AG04450 (cell line): ENCODE measurements at regions not wholly inside any gene's neighbourhood (a gene's known extent, or its start where the extent isn't known, plus 50 kb on each side); places are given as distances from the start of the nearest gene placed in this dataset.
A peak's percentile ranks its signal among the peaks of the same experiment; 100 is the strongest.

ENCODE experiments used
- CTCF ChIA-PET: fragments of 300-600, 350-600 bp; formaldehyde crosslinking; extraction: SDS; loops from one replicate; lab custom pipeline; 2022; ENCODE audit warnings: antibody characterized with exemption, inconsistent platforms; lab: Charles Lee
- POLR2A ChIA-PET: fragments of 350-600 bp; formaldehyde crosslinking; extraction: SDS; loops from one replicate; lab custom pipeline; 2021; ENCODE audit warnings: antibody characterized with exemption, inconsistent platforms; lab: Yijun Ruan, JAX
- DNase-seq: peaks from one replicate; pipeline ENCODE4 v3.0.0-alpha.2; 2011; ENCODE audit warnings: low read depth, low spot score
- H3K27ac ChIP-seq: one replicate; pipeline ENCODE4 v1.5.1; 2012; ENCODE audit warnings: low read depth, low read length, control low read depth
- H3K27me3 ChIP-seq: one replicate; pipeline ENCODE4 v1.6.0; 2012; ENCODE audit warnings: low read length; ENCODE audit not compliant: control insufficient read depth, insufficient read depth
- H3K4me3 ChIP-seq: 2 replicates; pipeline ENCODE4 v1.5.1; 2011; ENCODE audit warnings: mild to moderate bottlenecking, low read depth, low read length, control low read depth
- H3K9me3 ChIP-seq: 2 replicates; pipeline ENCODE4 v1.5.1; 2012; ENCODE audit warnings: low read length; ENCODE audit not compliant: control insufficient read depth, insufficient read depth
- TF ChIP-seq, protein P1 (sequence below): IDR thresholded peaks from 2 replicates; pipeline ENCODE4 v1.5.1; 2011; ENCODE audit warnings: low read depth, low read length, control low read depth, inconsistent platforms

DNA sequence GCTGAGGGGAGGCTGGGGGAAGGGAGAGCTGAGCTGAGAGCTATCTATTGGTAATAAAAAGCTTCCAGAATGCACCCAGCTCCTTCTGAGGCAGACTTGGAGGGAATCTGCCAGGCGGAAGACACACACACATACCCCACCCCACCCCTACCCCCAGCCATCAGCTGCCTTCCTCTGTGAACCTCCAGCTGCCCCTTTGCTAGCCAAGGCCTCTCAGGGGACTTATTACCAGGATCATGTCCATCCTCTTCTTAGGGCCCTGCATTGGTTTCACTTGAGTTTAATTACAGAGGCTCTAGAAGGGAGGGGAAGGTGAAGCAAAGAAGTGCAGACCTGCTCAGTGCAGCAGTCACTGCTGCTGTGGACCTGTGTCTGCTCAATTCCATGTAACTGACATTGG is 156.4 kb downstream of the OMA1 start:
- Histone ChIP-seq H3K27ac (no peak overlapping the region), H3K9me3 (no peaks in the 10 kb centered on the region), H3K4me3 (no peak overlapping the region), H3K27me3 (no peaks in the 10 kb centered on the region)
- POLR2A ChIA-PET, result no interaction called here
- DNase-seq, result no peak
- CTCF ChIA-PET, result no interaction called here
- TF ChIP-seq, protein P1, sequence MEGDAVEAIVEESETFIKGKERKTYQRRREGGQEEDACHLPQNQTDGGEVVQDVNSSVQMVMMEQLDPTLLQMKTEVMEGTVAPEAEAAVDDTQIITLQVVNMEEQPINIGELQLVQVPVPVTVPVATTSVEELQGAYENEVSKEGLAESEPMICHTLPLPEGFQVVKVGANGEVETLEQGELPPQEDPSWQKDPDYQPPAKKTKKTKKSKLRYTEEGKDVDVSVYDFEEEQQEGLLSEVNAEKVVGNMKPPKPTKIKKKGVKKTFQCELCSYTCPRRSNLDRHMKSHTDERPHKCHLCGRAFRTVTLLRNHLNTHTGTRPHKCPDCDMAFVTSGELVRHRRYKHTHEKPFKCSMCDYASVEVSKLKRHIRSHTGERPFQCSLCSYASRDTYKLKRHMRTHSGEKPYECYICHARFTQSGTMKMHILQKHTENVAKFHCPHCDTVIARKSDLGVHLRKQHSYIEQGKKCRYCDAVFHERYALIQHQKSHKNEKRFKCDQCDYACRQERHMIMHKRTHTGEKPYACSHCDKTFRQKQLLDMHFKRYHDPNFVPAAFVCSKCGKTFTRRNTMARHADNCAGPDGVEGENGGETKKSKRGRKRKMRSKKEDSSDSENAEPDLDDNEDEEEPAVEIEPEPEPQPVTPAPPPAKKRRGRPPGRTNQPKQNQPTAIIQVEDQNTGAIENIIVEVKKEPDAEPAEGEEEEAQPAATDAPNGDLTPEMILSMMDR, result no peak

DNA sequence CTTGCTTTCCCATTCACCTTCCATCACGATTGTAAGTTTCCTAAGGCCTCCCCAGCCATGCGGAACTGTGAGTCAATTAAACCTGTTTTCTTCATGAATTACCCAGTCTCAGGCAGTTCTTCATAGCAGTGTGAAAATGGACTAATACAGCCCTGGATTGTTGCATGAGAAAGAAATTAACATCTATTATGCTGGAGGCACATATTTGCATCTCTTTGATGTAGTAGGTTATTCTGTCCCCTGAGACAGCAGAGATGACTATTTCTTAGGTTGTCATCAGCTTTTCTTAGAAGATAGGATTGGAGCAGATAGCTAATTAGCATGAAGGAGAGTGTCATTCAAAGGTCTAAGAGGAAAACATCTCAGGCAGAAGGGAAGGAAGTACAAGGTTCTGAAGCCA is 166.2 kb downstream of the OMA1 start:
- CTCF ChIA-PET, result interaction anchor here (0.6 kb wide), 1 partner anchor 171 kb away, joined by 3 read pairs; no protein-coding TSS in a partner anchor

DNA sequence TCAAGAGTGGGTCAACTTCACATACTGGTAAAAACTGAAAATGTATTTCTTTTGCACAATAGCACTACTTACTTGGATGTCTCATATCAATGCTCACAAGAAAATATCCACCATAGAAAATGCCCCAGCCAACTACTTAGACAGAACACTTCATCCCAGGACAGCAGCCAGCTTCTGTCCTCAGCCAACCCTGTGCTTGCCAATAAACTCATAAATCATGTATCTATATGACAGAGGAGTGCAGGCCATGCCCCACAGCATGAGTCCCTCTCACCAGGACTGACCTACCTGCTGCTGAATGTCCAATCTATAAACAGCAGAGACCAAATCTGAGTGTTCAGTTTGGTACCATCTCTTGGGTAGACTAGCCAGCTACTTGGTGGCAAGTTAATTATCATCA is 179.3 kb downstream of the OMA1 start:
- no peak for DNase-seq
- Histone ChIP-seq H3K4me3 (no peak overlapping the region), H3K27me3 (peaks cover 2% of the 10 kb centered on the region), H3K27ac (no peak overlapping the region), H3K9me3 (no peaks in the 10 kb centered on the region)
- POLR2A ChIA-PET, result no interaction called here
- CTCF ChIA-PET, result no interaction called here
- TF ChIP-seq, protein P1, result no peak

More for the DNA sequence above, 166.2 kb downstream of the OMA1 start:
- H3K27me3 ChIP-seq, result no peaks in the 10 kb centered on the region
- no peaks in the 10 kb centered on the region for H3K9me3 ChIP-seq
- no peak overlapping the region for H3K27ac ChIP-seq
- TF ChIP-seq, protein P1, result no peak
- no peak for DNase-seq
- no peak overlapping the region for H3K4me3 ChIP-seq
- POLR2A ChIA-PET, result no interaction called here

DNA sequence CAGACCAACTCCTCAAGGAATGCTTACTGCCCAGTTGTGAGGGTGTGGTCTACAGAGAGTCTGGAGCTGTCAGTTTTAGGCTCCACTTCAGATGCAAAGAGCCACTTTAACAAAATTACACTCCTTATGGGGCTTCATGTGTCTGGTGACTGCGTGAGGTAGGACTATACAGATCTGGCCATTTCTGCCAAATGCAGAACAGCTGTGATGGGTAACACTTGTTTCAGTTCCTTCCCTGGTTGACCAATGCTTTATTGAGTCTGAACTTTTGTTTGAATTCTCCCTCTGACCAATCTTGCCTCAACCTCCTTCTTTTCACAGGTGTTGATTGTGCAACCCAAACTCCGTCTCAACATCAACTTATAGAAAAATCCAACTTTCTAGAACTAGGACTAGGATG is 181.2 kb downstream of the OMA1 start:
- no peak for DNase-seq
- no peaks in the 10 kb centered on the region for H3K9me3 ChIP-seq
- H3K27ac ChIP-seq, result no peak overlapping the region
- TF ChIP-seq, protein P1, result no peak
- H3K27me3 ChIP-seq, result peaks cover 2% of the 10 kb centered on the region
- ChIA-PET POLR2A (no interaction called here), CTCF (no interaction called here)
- H3K4me3 ChIP-seq, result no peak overlapping the region

DNA sequence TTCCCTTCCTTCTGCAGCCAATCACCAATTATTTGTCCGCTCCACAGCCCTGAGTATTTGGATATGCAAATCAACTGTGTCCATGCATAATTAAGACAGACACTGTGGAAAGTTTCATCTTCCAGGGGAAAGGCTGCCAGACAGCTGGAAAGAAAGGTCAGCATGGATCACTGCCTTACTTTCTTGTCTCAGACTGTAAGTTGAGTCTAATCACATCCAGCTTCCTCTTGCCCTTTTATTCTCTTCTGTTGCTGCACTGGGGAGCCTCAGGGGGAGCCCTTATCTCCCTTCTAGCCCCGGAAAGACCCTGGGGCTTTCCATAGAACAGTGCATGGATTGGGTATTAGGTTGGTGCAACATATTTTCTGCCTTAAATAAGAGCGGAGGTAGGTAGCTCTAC is 182.9 kb downstream of the OMA1 start:
- POLR2A ChIA-PET, result no interaction called here
- Histone ChIP-seq H3K4me3 (no peak overlapping the region), H3K27me3 (peaks cover 2% of the 10 kb centered on the region), H3K27ac (no peak overlapping the region), H3K9me3 (no peaks in the 10 kb centered on the region)
- CTCF ChIA-PET, result interaction anchor here (0.8 to 1.2 kb wide), 3 partner anchors 10 to 152 kb away, joined by 3 read pairs; no protein-coding TSS in a partner anchor
- TF ChIP-seq, protein P1, result peak; percentile 19; the same call in 1 of the 2 replicates
- no peak for DNase-seq
